ENCODE measurements at regions not wholly inside any gene's neighbourhood (a gene's known extent, or its start where the extent isn't known, plus 50 kb on each side); places are given as distances from the start of the nearest gene placed in this dataset.

DNA sequence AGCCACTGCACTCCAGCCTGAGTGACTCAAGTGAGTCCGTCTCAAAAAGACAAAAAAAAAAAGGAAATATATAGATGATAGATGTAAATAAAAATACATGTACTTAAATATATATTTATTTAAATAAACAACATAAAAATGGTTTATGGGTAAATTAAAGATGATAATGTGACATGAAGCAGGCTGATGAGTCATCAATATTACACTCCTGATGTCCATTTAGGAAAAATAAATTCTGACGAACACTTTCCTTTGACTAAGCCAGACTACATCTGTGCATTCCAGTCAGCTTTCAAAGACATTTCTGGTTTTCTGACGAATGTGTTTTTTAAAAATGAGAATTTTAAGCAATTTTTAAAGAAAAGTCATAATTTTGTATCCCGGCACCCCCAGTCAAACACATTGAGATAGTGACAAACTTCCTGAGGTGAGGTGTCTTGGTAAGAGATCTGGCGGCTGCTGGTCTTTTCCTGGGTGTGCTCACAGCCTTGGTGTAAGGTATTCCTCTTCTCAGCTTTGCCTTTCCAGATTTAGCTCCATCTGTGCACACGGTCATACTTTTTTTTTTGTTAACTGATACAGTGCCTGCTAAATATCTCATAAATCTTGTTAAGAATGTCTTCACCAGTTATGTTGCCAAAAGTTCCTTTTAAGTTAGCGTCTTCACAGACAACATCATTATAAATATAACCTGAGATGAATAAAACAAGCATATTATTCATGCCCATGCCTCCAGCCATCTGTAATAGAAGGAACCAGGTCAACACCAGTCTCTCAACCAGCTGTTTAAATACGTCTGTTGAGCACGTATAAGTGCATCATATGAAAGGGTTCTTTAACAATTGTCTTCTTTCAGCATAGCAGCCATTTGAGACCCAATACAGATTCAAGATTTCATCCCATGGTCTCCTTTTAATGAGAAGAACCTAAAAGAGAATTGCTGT is 214.5 kb upstream of the PLD5 start:
- Histone ChIP-seq H3K9ac (ENCODE audit: low read length) (no peak overlapping the region), H3K4me2 (ENCODE audit: low read depth, low read length, poor library complexity, severe bottlenecking) (no peak overlapping the region), H3K9me3 (ENCODE audit: insufficient read depth, low read length) (no peaks in the 10 kb centered on the region), H3F3A (ENCODE audit: insufficient read depth) (no peaks in the 10 kb centered on the region), H2AFZ (ENCODE audit: low read depth, low read length, severe bottlenecking) (no peak overlapping the region), H3K9me2 (replicated peaks; ENCODE audit: insufficient read depth, low read length) (no peaks in the 10 kb centered on the region), H4K20me1 (ENCODE audit: low read depth, low read length) (no peaks in the 10 kb centered on the region), H3K79me2 (ENCODE audit: insufficient read depth, low read length) (no peaks in the 10 kb centered on the region), H3K27me3 (ENCODE audit: low read length) (no peaks in the 10 kb centered on the region), H3K4me3 (ENCODE audit: insufficient read depth, low read length, poor library complexity, severe bottlenecking) (no peak overlapping the region), H3K36me3 (ENCODE audit: low read length) (no peaks in the 10 kb centered on the region), H3K27ac (ENCODE audit: low read depth, low read length) (no peak overlapping the region)
- no peak for TF ChIP-seq EZH2phosphoT487 (conservative IDR thresholded peaks at IDR 0.05; ENCODE audit: low read length)
- TF ChIP-seq, protein P1, sequence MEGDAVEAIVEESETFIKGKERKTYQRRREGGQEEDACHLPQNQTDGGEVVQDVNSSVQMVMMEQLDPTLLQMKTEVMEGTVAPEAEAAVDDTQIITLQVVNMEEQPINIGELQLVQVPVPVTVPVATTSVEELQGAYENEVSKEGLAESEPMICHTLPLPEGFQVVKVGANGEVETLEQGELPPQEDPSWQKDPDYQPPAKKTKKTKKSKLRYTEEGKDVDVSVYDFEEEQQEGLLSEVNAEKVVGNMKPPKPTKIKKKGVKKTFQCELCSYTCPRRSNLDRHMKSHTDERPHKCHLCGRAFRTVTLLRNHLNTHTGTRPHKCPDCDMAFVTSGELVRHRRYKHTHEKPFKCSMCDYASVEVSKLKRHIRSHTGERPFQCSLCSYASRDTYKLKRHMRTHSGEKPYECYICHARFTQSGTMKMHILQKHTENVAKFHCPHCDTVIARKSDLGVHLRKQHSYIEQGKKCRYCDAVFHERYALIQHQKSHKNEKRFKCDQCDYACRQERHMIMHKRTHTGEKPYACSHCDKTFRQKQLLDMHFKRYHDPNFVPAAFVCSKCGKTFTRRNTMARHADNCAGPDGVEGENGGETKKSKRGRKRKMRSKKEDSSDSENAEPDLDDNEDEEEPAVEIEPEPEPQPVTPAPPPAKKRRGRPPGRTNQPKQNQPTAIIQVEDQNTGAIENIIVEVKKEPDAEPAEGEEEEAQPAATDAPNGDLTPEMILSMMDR (IDR thresholded peaks at IDR 0.05; ENCODE audit: insufficient read depth, low read length, poor library complexity, severe bottlenecking), result no peak

DNA sequence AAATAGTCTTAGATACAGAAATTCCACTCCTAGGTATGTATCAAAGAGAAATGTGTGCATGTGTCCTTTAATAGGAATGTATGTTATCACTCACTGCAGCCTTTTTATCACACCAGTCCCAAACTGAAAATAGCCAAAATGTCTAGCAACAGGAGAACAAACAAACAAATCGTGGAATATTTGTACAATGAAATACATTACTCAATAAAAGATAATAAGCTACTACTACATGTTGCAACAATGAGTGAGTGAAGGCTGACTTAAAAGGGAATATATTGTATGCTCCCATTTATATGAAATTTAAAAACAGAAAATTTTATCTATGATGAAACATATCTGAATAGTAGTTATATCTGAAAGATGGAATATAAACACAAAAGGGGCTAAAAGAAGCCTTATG is 212.1 kb upstream of the PLD5 start:
- no peaks in the 10 kb centered on the region for H3K27me3 ChIP-seq (ENCODE audit: low read length)
- no peaks in the 10 kb centered on the region for H3K36me3 ChIP-seq (ENCODE audit: low read length)
- H3K79me2 ChIP-seq (ENCODE audit: insufficient read depth, low read length), result no peaks in the 10 kb centered on the region
- no peaks in the 10 kb centered on the region for H3K9me2 ChIP-seq (replicated peaks; ENCODE audit: insufficient read depth, low read length)
- H2AFZ ChIP-seq (ENCODE audit: low read depth, low read length, severe bottlenecking), result no peak overlapping the region
- no peaks in the 10 kb centered on the region for H3F3A ChIP-seq (ENCODE audit: insufficient read depth)
- no peaks in the 10 kb centered on the region for H4K20me1 ChIP-seq (ENCODE audit: low read depth, low read length)
- TF ChIP-seq, protein P1 (IDR thresholded peaks at IDR 0.05; ENCODE audit: insufficient read depth, low read length, poor library complexity, severe bottlenecking), result no peak
- no peak for TF ChIP-seq EZH2phosphoT487 (conservative IDR thresholded peaks at IDR 0.05; ENCODE audit: low read length)
- H3K4me2 ChIP-seq (ENCODE audit: low read depth, low read length, poor library complexity, severe bottlenecking), result no peak overlapping the region
- H3K27ac ChIP-seq (ENCODE audit: low read depth, low read length), result no peak overlapping the region
- H3K9me3 ChIP-seq (ENCODE audit: insufficient read depth, low read length), result no peaks in the 10 kb centered on the region
- no peak overlapping the region for H3K4me3 ChIP-seq (ENCODE audit: insufficient read depth, low read length, poor library complexity, severe bottlenecking)
- no peak overlapping the region for H3K9ac ChIP-seq (ENCODE audit: low read length)

DNA sequence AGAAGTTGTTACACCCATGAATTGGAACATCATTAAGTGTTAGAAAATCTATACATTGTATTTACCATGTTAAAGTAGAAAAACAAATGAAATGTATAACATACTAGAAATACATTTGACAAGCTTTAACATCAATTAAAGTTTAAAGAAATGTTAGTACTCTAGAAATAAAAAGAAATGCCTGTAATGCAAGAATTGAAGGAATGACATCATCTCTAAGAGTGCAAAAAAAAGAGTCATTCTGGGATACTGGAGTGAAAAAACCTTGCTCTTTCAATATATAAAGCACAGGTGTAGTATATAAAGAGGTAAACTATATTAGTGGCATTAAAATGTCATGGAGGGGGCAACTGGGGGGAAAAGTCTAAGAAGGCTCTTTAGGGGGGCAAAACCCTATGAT is 210.8 kb upstream of the PLD5 start:
- TF ChIP-seq, protein P1 (IDR thresholded peaks at IDR 0.05; ENCODE audit: insufficient read depth, low read length, poor library complexity, severe bottlenecking), result no peak
- no peak for TF ChIP-seq EZH2phosphoT487 (conservative IDR thresholded peaks at IDR 0.05; ENCODE audit: low read length)

More for the DNA sequence above, 210.8 kb upstream of the PLD5 start:
- Histone ChIP-seq H3K79me2 (ENCODE audit: insufficient read depth, low read length) (no peaks in the 10 kb centered on the region), H3K9me3 (ENCODE audit: insufficient read depth, low read length) (no peaks in the 10 kb centered on the region), H3F3A (ENCODE audit: insufficient read depth) (no peaks in the 10 kb centered on the region), H3K4me3 (ENCODE audit: insufficient read depth, low read length, poor library complexity, severe bottlenecking) (no peak overlapping the region), H3K4me2 (ENCODE audit: low read depth, low read length, poor library complexity, severe bottlenecking) (no peak overlapping the region), H3K27ac (ENCODE audit: low read depth, low read length) (no peak overlapping the region), H2AFZ (ENCODE audit: low read depth, low read length, severe bottlenecking) (no peak overlapping the region), H3K9me2 (replicated peaks; ENCODE audit: insufficient read depth, low read length) (no peaks in the 10 kb centered on the region), H4K20me1 (ENCODE audit: low read depth, low read length) (no peaks in the 10 kb centered on the region), H3K9ac (ENCODE audit: low read length) (no peak overlapping the region), H3K36me3 (ENCODE audit: low read length) (no peaks in the 10 kb centered on the region), H3K27me3 (ENCODE audit: low read length) (no peaks in the 10 kb centered on the region)

Data from SU-DHL-6 (cell line).